Lung (tissue), 11 donors: ENCODE measurements at regions not wholly inside any gene's neighbourhood (a gene's known extent, or its start where the extent isn't known, plus 50 kb on each side); places are given as distances from the start of the nearest gene placed in this dataset.

Source experiments
- ATAC-seq: fragments of 200-7000 bp; cut with Tn5 transposase; one replicate; pipeline ENCODE4 v1.9.1; 2020; ENCODE audit warnings: moderate number of reproducible peaks; ENCODE audit not compliant: insufficient read depth, low FRiP score
- DNase-seq, 3 donors: peaks; one replicate each; pipeline ENCODE4 v3.0.0-alpha.2; 2013 to 2017
- H3K27ac ChIP-seq, 2 donors: one replicate each; pipeline ENCODE4 v1.5.1; 2013; ENCODE audit warnings: mild to moderate bottlenecking in 2 of 2, moderate library complexity in 2 of 2, control low read depth in 1 of 2, inconsistent platforms in 1 of 2, low read depth in 1 of 2, low read length in 1 of 2
- H3K27me3 ChIP-seq, 3 donors: one replicate each; pipeline ENCODE4 v1.5.1; 2013; ENCODE audit warnings: low read length in 2 of 3; ENCODE audit not compliant: control insufficient read depth in 3 of 3, insufficient read depth in 3 of 3
- H3K36me3 ChIP-seq, 4 donors: one replicate each; pipeline ENCODE4 v1.5.1; 2013; ENCODE audit warnings: low read length in 4 of 4, mild to moderate bottlenecking in 1 of 4, moderate library complexity in 1 of 4; ENCODE audit not compliant: control insufficient read depth in 4 of 4, insufficient read depth in 4 of 4
- H3K4me1 ChIP-seq, 5 donors: one replicate each; pipeline ENCODE4 v1.5.1; 2013; ENCODE audit warnings: low read length in 5 of 5, mild to moderate bottlenecking in 2 of 5, moderate library complexity in 1 of 5; ENCODE audit not compliant: control insufficient read depth in 5 of 5, insufficient read depth in 5 of 5
- H3K4me3 ChIP-seq: one replicate; pipeline ENCODE4 v1.5.1; 2013; ENCODE audit warnings: mild to moderate bottlenecking, control low read depth, moderate library complexity
- H3K9ac ChIP-seq, 2 donors: one replicate each; pipeline ENCODE4 v1.5.1; 2013; ENCODE audit warnings: low read length in 2 of 2, control low read depth in 1 of 2; ENCODE audit not compliant: insufficient read depth in 1 of 2
- H3K9me3 ChIP-seq, 4 donors: one replicate each; pipeline ENCODE4 v1.5.1; 2013; ENCODE audit warnings: low read length in 3 of 4, mild to moderate bottlenecking in 1 of 4, moderate library complexity in 1 of 4; ENCODE audit not compliant: control insufficient read depth in 4 of 4, insufficient read depth in 3 of 4
- CTCF ChIP-seq: IDR thresholded peaks from 2 replicates; pipeline ENCODE4 v1.5.1; 2012; ENCODE audit warnings: mild to moderate bottlenecking; ENCODE audit errors: control extremely low read depth, extremely low read depth
- WGBS, 2 donors: extraction: QIAGEN DNeasy Blood & Tissue Kit; methylation state at CpG; one replicate each; pipeline ENCODE4 v1.1.7; 2013; 5-methylcytosine and 5-hydroxymethylcytosine counted together
- donor health status: control.
- donor health status: control.
- donor health status: Bipolar disorder and iron deficiency.
- donor health status: healthy.
- donor health status: DM: yes; HTN: yes; CAD: no.

DNA sequence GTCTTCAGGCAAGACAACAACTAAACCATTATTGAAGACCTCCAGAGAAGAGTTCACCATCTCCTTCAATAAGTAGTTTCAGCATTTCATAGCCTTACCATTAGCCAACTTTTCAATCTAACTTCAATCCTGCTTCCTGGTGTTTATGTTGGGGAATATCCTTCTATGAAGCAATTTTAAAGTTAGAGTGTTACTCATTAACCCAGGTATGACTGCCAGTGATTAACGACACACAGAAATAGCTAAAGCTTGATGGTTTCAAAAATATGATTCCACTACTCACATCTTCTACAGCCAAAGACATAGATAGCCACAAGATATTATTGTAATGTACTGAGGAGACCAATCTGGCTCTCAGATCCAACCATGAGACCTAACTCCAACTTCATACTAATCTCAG, 403.2 kb downstream of the EFNB2 start:
- no peak for TF ChIP-seq CTCF
- no peak overlapping the region for H3K4me3 ChIP-seq
- ATAC-seq (no peak), DNase-seq (peak in 1 of 3 donors; percentile 25)
- no peak overlapping the region for H3K27ac ChIP-seq
- no peak overlapping the region for H3K9ac ChIP-seq
- H3K4me1 ChIP-seq, result no peaks in the 10 kb centered on the region
- WGBS, 2 donors, result 63 to 85% methylated on average over 1 of the region's 1 CpG
- H3K27me3 ChIP-seq, result no peaks in the 10 kb centered on the region
- H3K36me3 ChIP-seq, result no peaks in the 10 kb centered on the region
- H3K9me3 ChIP-seq, result peaks cover 0 to 4% (median 0%) of the 10 kb centered on the region in 4 donors

DNA sequence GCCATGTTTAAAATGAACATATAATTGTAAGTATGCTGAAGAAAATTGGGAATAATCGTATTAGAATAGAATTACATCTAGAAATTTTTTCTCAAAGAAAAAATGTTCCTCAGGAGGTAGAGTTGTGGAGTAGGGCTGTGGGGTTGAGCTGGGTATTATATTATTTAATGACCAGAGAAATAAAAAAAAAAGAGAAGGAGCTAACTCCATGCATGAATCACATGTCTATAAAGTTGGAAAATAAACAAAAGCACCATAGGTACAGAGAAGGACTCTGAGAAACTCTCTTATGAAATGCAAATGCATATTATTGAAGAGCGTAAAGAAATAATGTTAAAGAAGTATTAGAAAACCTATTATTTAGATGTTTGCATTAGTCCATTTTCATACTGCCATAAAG, 405.5 kb downstream of the EFNB2 start:
- WGBS, 2 donors, result 48 to 68% methylated on average over 2 of the region's 2 CpGs
- TF ChIP-seq CTCF, result no peak
- no peak for DNase-seq

GRCh38 chr13:106129273-106129672, 406.2 kb downstream of the EFNB2 start:
- H3K36me3 ChIP-seq, result no peaks in the 10 kb centered on the region
- no peak for DNase-seq
- no peak overlapping the region for H3K4me3 ChIP-seq
- peaks cover 0 to 4% (median under 1%) of the 10 kb centered on the region in 4 donors for H3K9me3 ChIP-seq
- H3K4me1 ChIP-seq, result no peaks in the 10 kb centered on the region
- no peak for ATAC-seq
- no peak overlapping the region for H3K27ac ChIP-seq
- no peak for TF ChIP-seq CTCF
- H3K9ac ChIP-seq, result no peak overlapping the region
- WGBS, 2 donors, result 53 to 55% methylated on average over 1 of the region's 1 CpG
- H3K27me3 ChIP-seq, result no peaks in the 10 kb centered on the region

More for the DNA sequence above, 405.5 kb downstream of the EFNB2 start:
- Histone ChIP-seq H3K27ac (no peak overlapping the region), H3K27me3 (no peaks in the 10 kb centered on the region), H3K36me3 (no peaks in the 10 kb centered on the region), H3K9me3 (peaks cover 0 to 4% (median under 1%) of the 10 kb centered on the region in 4 donors), H3K4me3 (no peak overlapping the region), H3K9ac (no peak overlapping the region), H3K4me1 (no peaks in the 10 kb centered on the region)
- ATAC-seq, result no peak

DNA sequence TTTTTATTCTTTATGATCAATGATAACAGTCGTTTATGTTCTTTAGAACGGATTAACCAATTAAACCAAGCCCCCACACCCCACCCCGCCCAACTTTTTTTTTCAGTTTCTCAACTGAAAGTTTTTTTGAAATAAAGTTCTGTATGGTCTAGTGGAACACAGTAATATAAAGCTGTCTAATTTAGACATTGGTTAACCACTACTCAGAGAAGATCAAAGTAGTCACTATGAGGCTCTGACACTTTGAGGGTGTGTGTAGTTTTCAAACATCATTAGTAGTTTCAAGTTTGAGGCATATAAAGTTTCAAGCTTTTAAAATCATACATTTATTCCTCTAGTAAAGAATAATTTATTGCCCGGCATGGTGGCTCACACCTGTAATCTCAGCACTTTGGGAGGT, 413.2 kb downstream of the EFNB2 start:
- no peak overlapping the region for H3K4me3 ChIP-seq
- no peak for TF ChIP-seq CTCF
- peaks cover 0 to 6% (median 0%) of the 10 kb centered on the region in 5 donors for H3K4me1 ChIP-seq
- no peak overlapping the region for H3K27ac ChIP-seq
- peaks cover 0 to 1% (median 0%) of the 10 kb centered on the region in 4 donors for H3K9me3 ChIP-seq
- no peaks in the 10 kb centered on the region for H3K36me3 ChIP-seq
- H3K27me3 ChIP-seq, result no peaks in the 10 kb centered on the region
- no peak overlapping the region for H3K9ac ChIP-seq
- whole genome bisulfite sequencing, 2 donors, result 88 to 91% methylated on average over 4 of the region's 4 CpGs
- ATAC-seq (no peak), DNase-seq (no peak)
